ENCODE measurements at regions not wholly inside any gene's neighbourhood (a gene's known extent, or its start where the extent isn't known, plus 50 kb on each side); places are given as distances from the start of the nearest gene placed in this dataset.

GRCh38 chr16:86042393-86042792 lies 143.4 kb downstream of the IRF8 start:
- DNase-seq = no peak

- no peak for DNase-seq
Measured at GRCh38 chr16:86042996-86043725, 144.2 kb downstream of the IRF8 start.

- peak; percentile 4 for DNase-seq
Measured at GRCh38 chr16:86044241-86044671, 145.3 kb downstream of the IRF8 start.

- DNase-seq = no peak
Measured at GRCh38 chr16:86044881-86045590, 146.1 kb downstream of the IRF8 start.

GRCh38 chr16:86045591-86045971 lies 146.6 kb downstream of the IRF8 start:
- no peak for DNase-seq

- DNase-seq = no peak
Measured at GRCh38 chr16:86046026-86046425, 147.1 kb downstream of the IRF8 start.

- no peak for DNase-seq
Measured at GRCh38 chr16:86046667-86047270, 147.8 kb downstream of the IRF8 start.

- DNase-seq = no peak
Measured at GRCh38 chr16:86048221-86048620, 149.3 kb downstream of the IRF8 start.

- no peak for DNase-seq
Measured at GRCh38 chr16:86048882-86049585, 150.1 kb downstream of the IRF8 start.

GRCh38 chr16:86049641-86050040 lies 150.7 kb downstream of the IRF8 start:
- no peak for DNase-seq

- DNase-seq = no peak
Measured at GRCh38 chr16:86050111-86050510, 151.1 kb downstream of the IRF8 start.

- DNase-seq = no peak
Measured at GRCh38 chr16:86050591-86051367, 151.8 kb downstream of the IRF8 start.

GRCh38 chr16:86051368-86052114 lies 152.6 kb downstream of the IRF8 start:
- DNase-seq = no peak

- DNase-seq = no peak
Measured at GRCh38 chr16:86052115-86052670, 153.2 kb downstream of the IRF8 start.

- no peak for DNase-seq
Measured at GRCh38 chr16:86052926-86053325, 154.0 kb downstream of the IRF8 start.

GRCh38 chr16:86059253-86060171 lies 160.6 kb downstream of the IRF8 start:
- DNase-seq = no peak

- no peak for DNase-seq
Measured at GRCh38 chr16:86060381-86061317, 161.7 kb downstream of the IRF8 start.

GRCh38 chr16:86061318-86061695 lies 162.3 kb downstream of the IRF8 start:
- DNase-seq = no peak

- no peak for DNase-seq
Measured at GRCh38 chr16:86061721-86062120, 162.8 kb downstream of the IRF8 start.
